ENCODE measurements at regions not wholly inside any gene's neighbourhood (a gene's known extent, or its start where the extent isn't known, plus 50 kb on each side); places are given as distances from the start of the nearest gene placed in this dataset.

DNA sequence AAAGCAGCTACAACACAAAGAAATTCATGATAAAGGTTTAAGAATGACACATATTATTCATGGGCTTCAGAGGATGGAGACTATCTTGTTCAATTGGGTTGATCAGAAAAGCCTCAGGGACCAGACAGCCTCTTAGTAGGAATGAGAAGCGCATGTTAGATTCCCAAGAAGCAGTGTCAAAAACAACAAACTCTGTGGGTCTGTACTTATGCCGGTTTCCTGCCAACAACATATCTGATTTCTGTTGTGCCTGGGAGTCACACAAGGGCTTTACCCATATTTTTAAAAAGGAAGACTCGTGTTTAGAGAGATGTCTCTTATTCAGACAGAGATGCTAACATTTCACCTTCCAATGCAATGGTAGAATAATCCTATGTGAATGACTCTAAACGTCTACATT is 2180.6 kb upstream of the CELF4 start:
- no peak for DNase-seq (ENCODE audit: low read depth)
- TF ChIP-seq, protein P1, sequence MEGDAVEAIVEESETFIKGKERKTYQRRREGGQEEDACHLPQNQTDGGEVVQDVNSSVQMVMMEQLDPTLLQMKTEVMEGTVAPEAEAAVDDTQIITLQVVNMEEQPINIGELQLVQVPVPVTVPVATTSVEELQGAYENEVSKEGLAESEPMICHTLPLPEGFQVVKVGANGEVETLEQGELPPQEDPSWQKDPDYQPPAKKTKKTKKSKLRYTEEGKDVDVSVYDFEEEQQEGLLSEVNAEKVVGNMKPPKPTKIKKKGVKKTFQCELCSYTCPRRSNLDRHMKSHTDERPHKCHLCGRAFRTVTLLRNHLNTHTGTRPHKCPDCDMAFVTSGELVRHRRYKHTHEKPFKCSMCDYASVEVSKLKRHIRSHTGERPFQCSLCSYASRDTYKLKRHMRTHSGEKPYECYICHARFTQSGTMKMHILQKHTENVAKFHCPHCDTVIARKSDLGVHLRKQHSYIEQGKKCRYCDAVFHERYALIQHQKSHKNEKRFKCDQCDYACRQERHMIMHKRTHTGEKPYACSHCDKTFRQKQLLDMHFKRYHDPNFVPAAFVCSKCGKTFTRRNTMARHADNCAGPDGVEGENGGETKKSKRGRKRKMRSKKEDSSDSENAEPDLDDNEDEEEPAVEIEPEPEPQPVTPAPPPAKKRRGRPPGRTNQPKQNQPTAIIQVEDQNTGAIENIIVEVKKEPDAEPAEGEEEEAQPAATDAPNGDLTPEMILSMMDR (conservative IDR thresholded peaks at IDR 0.05; ENCODE audit: control insufficient read depth, insufficient read depth, low read depth, low read length) = no peak

DNA sequence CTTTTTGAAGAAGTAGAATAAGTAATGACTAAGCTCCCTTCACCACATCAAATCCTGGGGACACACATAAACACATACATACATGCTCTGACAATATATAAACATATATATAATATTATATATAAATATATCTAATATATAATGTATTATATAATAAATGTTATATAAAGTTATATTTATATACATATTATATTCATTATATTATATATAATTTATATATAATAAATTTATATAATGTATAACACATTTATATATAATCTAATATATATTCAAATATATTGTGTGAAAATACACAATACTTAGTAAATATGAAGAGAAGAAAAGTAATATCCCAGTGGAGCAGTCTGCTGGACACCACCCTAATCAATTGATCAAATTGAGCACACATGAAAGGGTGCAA is 2177.9 kb upstream of the CELF4 start:
- no peak overlapping the region for H3K4me3 ChIP-seq (ENCODE audit: control insufficient read depth, low read depth, low read length)
- TF ChIP-seq, protein P1 (conservative IDR thresholded peaks at IDR 0.05; ENCODE audit: control insufficient read depth, insufficient read depth, low read depth, low read length) = no peak
- no peak for DNase-seq (ENCODE audit: low read depth)

More for the DNA sequence above, 2180.6 kb upstream of the CELF4 start:
- H3K4me3 ChIP-seq (ENCODE audit: control insufficient read depth, low read depth, low read length) = no peak overlapping the region

DNA sequence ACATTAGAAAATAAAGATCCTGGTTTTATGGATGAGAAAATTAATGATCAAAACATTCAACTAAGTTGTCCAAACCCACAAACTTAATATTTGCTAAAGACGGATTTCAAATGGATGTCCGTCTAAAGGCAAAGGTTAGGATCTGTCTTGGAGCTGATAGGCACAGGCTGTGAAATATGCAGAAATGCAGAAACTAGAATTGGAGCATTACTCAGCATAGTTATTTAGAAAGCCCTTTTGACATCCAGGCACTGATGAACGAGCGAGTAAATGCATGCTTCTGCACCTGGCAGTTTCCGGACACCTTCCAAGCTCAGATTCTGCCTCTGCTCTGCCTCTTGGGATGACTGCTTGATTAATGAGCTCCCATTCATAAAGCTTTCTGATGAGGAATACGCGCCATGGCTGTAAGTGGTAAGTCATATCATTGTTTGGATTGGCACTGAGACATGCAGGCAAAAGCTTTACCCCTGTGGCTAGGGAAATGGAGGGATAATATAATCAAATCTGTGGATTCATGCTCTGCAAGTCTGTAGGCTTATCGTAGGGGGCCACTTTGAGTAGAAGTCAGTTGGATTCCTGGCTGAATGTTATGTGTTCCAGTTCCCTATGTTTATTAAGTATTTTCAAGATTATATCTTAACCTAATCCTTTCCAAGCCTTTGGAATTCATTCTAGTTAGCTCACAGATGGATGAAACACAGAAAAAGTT is 2176.3 kb upstream of the CELF4 start:
- TF ChIP-seq, protein P1 (conservative IDR thresholded peaks at IDR 0.05; ENCODE audit: control insufficient read depth, insufficient read depth, low read depth, low read length) = no peak
- H3K4me3 ChIP-seq (ENCODE audit: control insufficient read depth, low read depth, low read length) = no peak overlapping the region
- no peak for DNase-seq (ENCODE audit: low read depth)

GRCh38 chr18:39737869-39738268 is 2172.3 kb upstream of the CELF4 start:
- no peak for DNase-seq (ENCODE audit: low read depth)
- H3K4me3 ChIP-seq (ENCODE audit: control insufficient read depth, low read depth, low read length) = no peak overlapping the region
- TF ChIP-seq, protein P1 (conservative IDR thresholded peaks at IDR 0.05; ENCODE audit: control insufficient read depth, insufficient read depth, low read depth, low read length) = no peak

DNA sequence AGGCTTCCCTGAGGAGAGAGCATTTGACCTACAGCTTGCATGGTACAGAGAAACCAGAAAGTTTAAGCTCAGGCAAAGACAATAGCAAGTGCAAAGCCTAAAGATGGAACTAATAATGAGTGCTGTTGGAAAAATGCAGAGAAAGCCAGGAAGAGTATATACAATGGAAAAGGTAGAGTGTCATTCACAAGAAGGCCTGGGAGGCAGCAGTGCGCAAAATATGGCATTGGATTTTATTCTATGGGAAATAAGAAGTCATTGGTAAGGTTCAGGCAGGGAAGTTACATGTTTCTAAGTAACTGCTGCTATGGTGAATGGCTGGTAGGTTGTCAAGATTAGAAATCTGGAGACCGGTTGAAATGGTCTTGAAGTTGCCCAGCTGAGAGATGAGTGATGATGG is 2167.3 kb upstream of the CELF4 start:
- peak; percentile 1 for DNase-seq (ENCODE audit: low read depth)
- no peak overlapping the region for H3K4me3 ChIP-seq (ENCODE audit: control insufficient read depth, low read depth, low read length)
- TF ChIP-seq, protein P1 (conservative IDR thresholded peaks at IDR 0.05; ENCODE audit: control insufficient read depth, insufficient read depth, low read depth, low read length) = peak; percentile 15

DNA sequence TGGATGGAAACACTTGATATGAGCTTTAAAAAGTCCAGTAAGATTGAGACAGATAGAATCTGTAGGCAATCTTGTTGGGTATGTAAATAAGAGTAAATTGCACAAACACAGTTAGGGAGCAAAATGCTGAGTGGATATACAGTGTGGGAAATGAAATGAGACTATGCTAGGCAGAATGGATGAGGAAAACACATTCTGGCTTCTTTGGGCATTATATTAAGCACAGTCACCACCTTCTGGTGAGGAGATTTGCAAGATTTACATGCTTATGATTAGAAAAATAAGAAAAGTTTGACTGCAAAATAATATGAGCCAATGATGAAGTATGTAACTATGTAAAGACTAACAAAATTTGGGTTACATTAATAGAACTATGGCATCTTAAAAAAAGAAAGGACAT is 2165.0 kb upstream of the CELF4 start:
- TF ChIP-seq, protein P1 (conservative IDR thresholded peaks at IDR 0.05; ENCODE audit: control insufficient read depth, insufficient read depth, low read depth, low read length) = no peak
- peak; percentile 7 for DNase-seq (ENCODE audit: low read depth)
- no peak overlapping the region for H3K4me3 ChIP-seq (ENCODE audit: control insufficient read depth, low read depth, low read length)

All from fibroblast of mammary gland (primary cell).